Fibroblast of the aortic adventitia (primary cell): ENCODE measurements at regions not wholly inside any gene's neighbourhood (a gene's known extent, or its start where the extent isn't known, plus 50 kb on each side); places are given as distances from the start of the nearest gene placed in this dataset.

Experiments used
- DNase-seq: peaks from one replicate; pipeline ENCODE4 v3.0.0-alpha.2; 2010; ENCODE audit warnings: low read depth
- H3K4me3 ChIP-seq: 2 replicates; pipeline ENCODE4 v1.5.1; 2011; ENCODE audit warnings: low read depth, mild to moderate bottlenecking, control low read depth, low read length, moderate library complexity
- CTCF ChIP-seq: IDR thresholded peaks from 2 replicates; pipeline ENCODE4 v1.5.1; 2011; ENCODE audit warnings: mild to moderate bottlenecking, low read length, control low read depth, inconsistent platforms; ENCODE audit not compliant: insufficient read depth

DNA sequence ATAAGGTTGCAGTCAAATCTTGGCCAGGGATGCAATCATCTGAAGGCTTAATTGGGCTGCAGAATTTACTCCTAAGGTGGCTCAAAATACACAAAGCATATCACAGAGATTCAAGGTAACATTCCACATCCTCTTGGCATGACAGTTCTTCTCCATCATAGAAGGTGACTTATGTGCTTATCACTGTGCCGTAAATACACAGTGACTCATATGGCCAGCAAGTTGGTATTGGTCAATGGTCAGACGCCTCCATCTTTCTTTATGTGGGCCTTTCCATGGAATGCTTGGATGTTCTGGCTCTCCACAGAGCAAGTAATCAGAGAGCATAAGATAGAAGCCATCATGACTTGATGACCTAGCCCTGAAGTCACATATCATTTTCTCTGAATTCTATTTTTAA, 168.8 kb upstream of the ST8SIA2 start:
- TF ChIP-seq CTCF = no peak
- H3K4me3 ChIP-seq = no peak overlapping the region
- DNase-seq = no peak

GRCh38 chr15:92226020-92226612, 167.6 kb upstream of the ST8SIA2 start:
- H3K4me3 ChIP-seq = no peak overlapping the region
- peak; percentile 28 for TF ChIP-seq CTCF
- DNase-seq = peak; percentile 18

GRCh38 chr15:92228830-92229229, 164.9 kb upstream of the ST8SIA2 start:
- no peak overlapping the region for H3K4me3 ChIP-seq
- DNase-seq = no peak
- no peak for TF ChIP-seq CTCF

- H3K4me3 ChIP-seq = no peak overlapping the region
- DNase-seq = no peak
- TF ChIP-seq CTCF = no peak
Measured at GRCh38 chr15:92231461-92231860, 162.2 kb upstream of the ST8SIA2 start.

DNA sequence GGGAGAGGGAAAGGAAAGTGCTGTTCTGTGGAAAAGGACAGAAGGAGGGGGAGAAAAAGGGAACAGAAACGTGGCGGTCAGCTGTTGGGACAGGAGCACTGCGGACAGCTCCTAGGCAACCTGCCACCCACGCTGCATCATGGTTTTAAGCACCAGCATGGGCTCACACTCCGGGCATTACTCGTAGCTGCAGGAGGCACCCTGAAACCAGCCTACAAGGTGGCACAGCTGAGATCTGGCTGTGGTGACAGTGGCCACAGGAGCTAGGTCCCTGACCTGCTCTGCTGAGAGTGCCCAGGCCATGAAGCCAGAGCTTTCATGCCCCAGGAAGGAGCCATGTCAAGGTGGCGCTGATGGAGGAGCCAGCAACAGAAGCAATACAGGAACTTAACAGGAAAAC, 161.4 kb upstream of the ST8SIA2 start:
- DNase-seq = no peak
- no peak for TF ChIP-seq CTCF
- no peak overlapping the region for H3K4me3 ChIP-seq

DNA sequence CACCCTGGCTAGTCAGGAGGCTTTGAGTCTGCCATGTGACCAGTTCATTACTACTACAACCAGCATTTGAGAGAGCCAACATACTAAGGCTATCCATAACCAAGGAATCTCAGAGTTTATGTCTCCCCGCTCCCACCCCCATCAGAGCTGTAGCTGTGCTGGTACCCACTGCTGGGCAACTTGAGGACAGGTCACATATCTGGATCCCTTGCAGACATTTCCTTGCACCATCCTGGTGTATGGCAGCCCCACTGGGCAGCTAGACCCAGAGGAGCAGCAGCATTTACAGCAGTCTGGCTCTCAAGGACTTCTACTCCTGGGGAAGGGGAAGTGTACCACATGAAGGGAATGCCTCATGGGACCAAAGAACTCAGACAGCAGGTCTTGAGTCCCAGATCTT, 160.8 kb upstream of the ST8SIA2 start:
- no peak for TF ChIP-seq CTCF
- no peak for DNase-seq
- no peak overlapping the region for H3K4me3 ChIP-seq

- TF ChIP-seq CTCF = no peak
- no peak overlapping the region for H3K4me3 ChIP-seq
- no peak for DNase-seq
Measured at GRCh38 chr15:92243227-92243626, 150.5 kb upstream of the ST8SIA2 start.
